DOHH2 (cell line): ENCODE measurements at regions not wholly inside any gene's neighbourhood (a gene's known extent, or its start where the extent isn't known, plus 50 kb on each side); places are given as distances from the start of the nearest gene placed in this dataset.

ENCODE experiments used
- CTCF ChIP-seq: fragments of 200-600 bp; sonication (generic); IDR thresholded peaks from one replicate; pipeline ENCODE4 v1.5.1; 2014; ENCODE audit warnings: antibody characterized with exemption, mild to moderate bottlenecking, low read depth, low read length; ENCODE audit not compliant: poor library complexity, severe bottlenecking
- EZH2phosphoT487 ChIP-seq: fragments of 200-600 bp; sonication (generic); IDR thresholded peaks from 2 replicates; pipeline ENCODE4 v1.6.1; 2017; ENCODE audit warnings: borderline replicate concordance, mild to moderate bottlenecking, antibody characterized with exemption, low read length, moderate library complexity, mixed read lengths

GRCh38 chr4:181905708-181906107, 337.5 kb upstream of the TENM3 start:
- TF ChIP-seq CTCF (no peak), EZH2phosphoT487 (no peak)
